ENCODE measurements at regions not wholly inside any gene's neighbourhood (a gene's known extent, or its start where the extent isn't known, plus 50 kb on each side); places are given as distances from the start of the nearest gene placed in this dataset.

- TF ChIP-seq SIN3A (IDR thresholded peaks at IDR 0.05; ENCODE audit: borderline replicate concordance, insufficient read depth, low read depth, low read length) (no peak), POLR2AphosphoS5 (IDR thresholded peaks at IDR 0.05; ENCODE audit: low read depth, low read length) (no peak), CTCF (IDR thresholded peaks at IDR 0.05) (no peak)
Measured at GRCh38 chr9:103721056-103721455, 373.1 kb upstream of the SMC2 start.
